ENCODE measurements at regions not wholly inside any gene's neighbourhood (a gene's known extent, or its start where the extent isn't known, plus 50 kb on each side); places are given as distances from the start of the nearest gene placed in this dataset.

DNA sequence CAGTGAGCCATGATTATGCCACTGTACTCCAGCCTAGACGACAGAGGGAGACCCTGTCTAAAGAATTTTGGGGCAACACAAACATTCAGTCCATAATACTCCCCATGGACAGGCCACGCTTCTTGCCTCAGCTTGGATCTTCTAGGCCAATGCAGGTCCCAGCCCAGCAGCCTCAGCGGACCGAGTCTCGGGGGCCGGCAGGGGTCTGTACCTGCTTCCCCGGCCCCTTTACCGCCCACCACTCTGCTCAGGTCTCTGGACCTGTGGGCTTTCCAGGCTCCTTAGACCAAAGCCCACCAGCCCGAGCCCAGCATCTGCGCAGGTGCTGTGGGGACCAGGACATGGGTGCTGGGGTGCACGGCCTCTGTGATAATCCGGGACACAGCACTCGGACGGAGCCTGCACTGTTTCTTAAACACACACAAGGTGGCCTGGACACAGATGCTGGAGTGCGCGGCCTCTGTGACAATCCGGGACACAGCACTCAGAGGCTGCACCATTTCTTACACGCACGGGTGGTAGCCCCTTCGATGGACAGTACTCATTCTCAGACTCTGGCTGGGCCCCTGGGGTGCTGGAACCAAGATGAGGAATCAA lies 62.1 kb upstream of the GPC1 start:
- WGBS: 95% methylated on average over 9 of the region's 20 CpGs
- Histone ChIP-seq H3K27ac (peak overlapping the region; percentile 61), H3K27me3 (no peaks in the 10 kb centered on the region), H3K36me3 (no peaks in the 10 kb centered on the region), H3K4me3 (no peak overlapping the region), H3K4me1 (peaks cover 29% of the 10 kb centered on the region), H3K9me3 (no peaks in the 10 kb centered on the region)
- TF ChIP-seq, protein P1, sequence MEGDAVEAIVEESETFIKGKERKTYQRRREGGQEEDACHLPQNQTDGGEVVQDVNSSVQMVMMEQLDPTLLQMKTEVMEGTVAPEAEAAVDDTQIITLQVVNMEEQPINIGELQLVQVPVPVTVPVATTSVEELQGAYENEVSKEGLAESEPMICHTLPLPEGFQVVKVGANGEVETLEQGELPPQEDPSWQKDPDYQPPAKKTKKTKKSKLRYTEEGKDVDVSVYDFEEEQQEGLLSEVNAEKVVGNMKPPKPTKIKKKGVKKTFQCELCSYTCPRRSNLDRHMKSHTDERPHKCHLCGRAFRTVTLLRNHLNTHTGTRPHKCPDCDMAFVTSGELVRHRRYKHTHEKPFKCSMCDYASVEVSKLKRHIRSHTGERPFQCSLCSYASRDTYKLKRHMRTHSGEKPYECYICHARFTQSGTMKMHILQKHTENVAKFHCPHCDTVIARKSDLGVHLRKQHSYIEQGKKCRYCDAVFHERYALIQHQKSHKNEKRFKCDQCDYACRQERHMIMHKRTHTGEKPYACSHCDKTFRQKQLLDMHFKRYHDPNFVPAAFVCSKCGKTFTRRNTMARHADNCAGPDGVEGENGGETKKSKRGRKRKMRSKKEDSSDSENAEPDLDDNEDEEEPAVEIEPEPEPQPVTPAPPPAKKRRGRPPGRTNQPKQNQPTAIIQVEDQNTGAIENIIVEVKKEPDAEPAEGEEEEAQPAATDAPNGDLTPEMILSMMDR (IDR thresholded peaks at IDR 0.05): no peak
- TF ChIP-seq EP300 (IDR thresholded peaks at IDR 0.05) (no peak), POLR2A (IDR thresholded peaks at IDR 0.05) (no peak), POLR2AphosphoS5 (IDR thresholded peaks at IDR 0.05) (no peak)
- DNase-seq (ENCODE audit: low spot score in 2 of 2): no peak

DNA sequence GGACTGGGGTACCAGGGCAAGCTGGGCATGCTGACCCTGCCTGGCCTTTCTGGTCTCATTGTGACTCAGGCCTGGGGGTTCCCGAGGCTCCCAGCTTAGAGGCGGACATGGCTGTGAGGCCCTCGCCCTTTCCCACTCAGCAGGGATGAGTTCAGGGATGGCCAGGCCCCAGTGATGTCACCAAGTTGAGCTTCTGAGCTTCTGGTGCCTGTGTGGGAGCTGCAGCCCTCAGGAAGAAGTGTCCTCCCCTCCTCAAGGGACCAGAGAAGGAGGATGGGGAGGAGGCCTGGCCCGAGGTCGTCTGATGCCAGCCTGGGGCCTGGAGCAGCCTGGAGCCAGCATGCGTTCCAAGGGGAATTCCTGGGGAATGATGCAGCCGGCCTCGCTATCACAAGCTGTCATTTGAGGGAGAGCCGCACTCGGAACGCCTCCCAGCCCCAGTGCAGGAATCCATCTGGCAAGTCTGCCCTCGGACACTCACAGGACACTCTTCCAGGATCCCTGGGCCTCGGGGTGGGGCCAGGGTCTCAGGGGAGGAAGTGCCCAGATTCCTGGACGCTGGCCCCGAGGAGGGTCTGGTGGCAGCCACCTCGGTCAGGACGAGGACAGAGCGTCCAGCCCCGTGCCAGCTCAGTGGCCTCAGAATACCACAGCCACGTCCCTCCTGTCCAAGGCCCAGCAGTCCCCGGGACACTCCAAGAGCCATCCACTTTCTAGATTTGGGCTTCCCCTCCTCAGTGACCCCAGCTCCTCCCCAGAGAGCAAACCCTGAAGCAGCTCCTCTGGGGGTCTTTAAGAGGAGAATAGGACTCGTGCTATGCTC lies 61.2 kb upstream of the GPC1 start:
- Histone ChIP-seq H3K36me3 (no peaks in the 10 kb centered on the region), H3K9me3 (no peaks in the 10 kb centered on the region), H3K27ac (peak overlapping the region; percentile 61), H3K4me1 (peaks cover 25% of the 10 kb centered on the region), H3K27me3 (no peaks in the 10 kb centered on the region), H3K4me3 (no peak overlapping the region)
- WGBS: 60% methylated on average over 1 of the region's 22 CpGs
- TF ChIP-seq POLR2A (IDR thresholded peaks at IDR 0.05) (no peak), EP300 (IDR thresholded peaks at IDR 0.05) (no peak), POLR2AphosphoS5 (IDR thresholded peaks at IDR 0.05) (no peak)
- TF ChIP-seq, protein P1 (IDR thresholded peaks at IDR 0.05): no peak
- no peak for DNase-seq (ENCODE audit: low spot score in 2 of 2)

DNA sequence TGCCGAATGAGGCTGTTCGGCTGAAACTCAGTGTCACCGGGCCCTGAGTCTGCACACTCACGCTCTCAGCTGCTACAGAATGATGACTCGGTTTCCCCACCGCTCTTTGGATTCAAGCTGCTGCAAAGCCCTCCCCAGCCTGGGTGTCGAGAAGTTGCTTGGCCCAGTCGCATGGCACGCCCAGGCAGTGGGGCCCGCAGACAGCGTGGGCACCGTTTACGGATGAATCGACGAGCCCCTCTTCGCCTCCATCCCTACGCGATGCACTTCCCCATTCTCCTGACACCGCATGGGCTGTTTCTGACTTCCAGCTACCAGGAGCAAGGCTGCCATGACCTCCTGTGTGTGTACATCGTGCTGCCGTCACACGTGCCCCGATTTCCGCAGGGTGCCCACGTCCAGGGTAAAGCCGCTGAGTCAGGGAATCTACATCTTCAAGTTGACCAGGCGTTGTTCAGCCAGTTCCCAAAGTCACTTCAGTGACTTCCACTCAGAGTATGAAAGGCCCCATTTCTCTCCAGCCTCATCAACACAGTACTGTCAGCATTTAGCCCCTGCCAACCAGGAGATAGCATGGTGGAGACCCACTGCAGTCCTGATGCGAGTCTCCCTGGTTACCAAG lies 60.3 kb upstream of the GPC1 start:
- H3K4me3 ChIP-seq: no peak overlapping the region
- no peaks in the 10 kb centered on the region for H3K36me3 ChIP-seq
- TF ChIP-seq, protein P1 (IDR thresholded peaks at IDR 0.05): no peak
- TF ChIP-seq POLR2A (IDR thresholded peaks at IDR 0.05) (no peak), POLR2AphosphoS5 (IDR thresholded peaks at IDR 0.05) (no peak), EP300 (IDR thresholded peaks at IDR 0.05) (no peak)
- 97% methylated on average over 25 of the region's 28 CpGs for WGBS
- no peaks in the 10 kb centered on the region for H3K9me3 ChIP-seq
- H3K27me3 ChIP-seq: no peaks in the 10 kb centered on the region
- H3K4me1 ChIP-seq: peaks cover 17% of the 10 kb centered on the region
- no peak for DNase-seq (ENCODE audit: low spot score in 2 of 2)
- H3K27ac ChIP-seq: no peak overlapping the region

DNA sequence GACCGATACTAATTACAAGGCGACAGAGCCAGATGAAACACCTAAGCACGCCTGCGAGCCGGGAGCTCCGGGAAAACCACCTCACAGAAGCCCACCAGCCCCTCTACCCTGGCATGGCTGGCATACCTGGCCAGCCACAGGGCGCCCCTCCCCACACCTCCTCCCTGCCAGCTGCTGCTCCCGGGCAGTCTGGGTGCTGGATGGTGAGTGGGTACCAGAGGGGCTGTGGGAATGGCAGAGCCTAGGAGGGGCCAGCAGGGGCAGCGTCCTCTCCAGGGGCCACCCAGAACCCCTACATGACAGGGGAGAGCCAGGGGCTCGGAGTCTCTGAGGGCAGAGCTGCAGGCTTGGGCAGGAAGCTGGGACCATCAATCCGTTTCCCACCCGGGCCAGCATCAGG lies 58.7 kb upstream of the GPC1 start:
- no peak overlapping the region for H3K4me3 ChIP-seq
- H3K36me3 ChIP-seq: no peaks in the 10 kb centered on the region
- no peaks in the 10 kb centered on the region for H3K27me3 ChIP-seq
- 85% methylated on average over 3 of the region's 12 CpGs for WGBS
- TF ChIP-seq POLR2AphosphoS5 (IDR thresholded peaks at IDR 0.05) (no peak), POLR2A (IDR thresholded peaks at IDR 0.05) (no peak), EP300 (IDR thresholded peaks at IDR 0.05) (no peak)
- TF ChIP-seq, protein P1 (IDR thresholded peaks at IDR 0.05): no peak
- H3K4me1 ChIP-seq: peaks cover 13% of the 10 kb centered on the region
- H3K9me3 ChIP-seq: no peaks in the 10 kb centered on the region
- DNase-seq (ENCODE audit: low spot score in 2 of 2): no peak
- H3K27ac ChIP-seq: no peak overlapping the region

DNA sequence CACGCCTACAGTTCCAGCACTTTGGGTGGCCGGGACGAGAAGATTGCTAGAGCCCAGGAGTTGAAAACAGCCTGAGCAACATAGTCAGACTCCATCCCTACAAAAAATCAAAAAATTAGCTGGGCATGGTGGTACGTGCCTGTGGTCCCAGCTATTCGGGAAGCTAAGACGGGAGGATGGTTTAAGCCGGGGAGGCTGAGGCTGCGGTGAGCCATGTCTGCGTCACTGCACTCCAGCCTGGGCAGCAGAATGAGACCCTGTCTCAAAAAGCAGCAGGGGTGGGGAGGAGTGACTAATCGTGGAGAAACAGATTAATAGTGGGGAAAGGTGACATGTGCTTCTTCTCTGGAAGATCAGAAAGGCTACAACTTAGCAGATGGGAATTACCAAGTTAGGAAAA lies 58.1 kb upstream of the GPC1 start:
- H3K27me3 ChIP-seq: no peaks in the 10 kb centered on the region
- WGBS: 76% methylated on average over 10 of the region's 10 CpGs

More for the DNA sequence above, 58.1 kb upstream of the GPC1 start:
- Histone ChIP-seq H3K27ac (no peak overlapping the region), H3K4me3 (no peak overlapping the region), H3K4me1 (peaks cover 13% of the 10 kb centered on the region), H3K36me3 (no peaks in the 10 kb centered on the region), H3K9me3 (no peaks in the 10 kb centered on the region)
- TF ChIP-seq, protein P1 (IDR thresholded peaks at IDR 0.05): no peak
- no peak for TF ChIP-seq POLR2A (IDR thresholded peaks at IDR 0.05)
- DNase-seq (ENCODE audit: low spot score in 2 of 2): no peak

Measured in suprapubic skin (tissue), 4 donors.